HCT116 (cell line): ENCODE measurements at regions not wholly inside any gene's neighbourhood (a gene's known extent, or its start where the extent isn't known, plus 50 kb on each side); places are given as distances from the start of the nearest gene placed in this dataset.

Source experiments
- ATF3 ChIP-seq: IDR thresholded peaks from 2 replicates; pipeline ENCODE4 v1.6.1; 2012
- POLR2AphosphoS5 ChIP-seq: IDR thresholded peaks from 2 replicates; pipeline ENCODE4 v1.6.1; 2011; ENCODE audit warnings: mild to moderate bottlenecking, low read depth, low read length, moderate library complexity
- RAD21 ChIP-seq: IDR thresholded peaks from 2 replicates; pipeline ENCODE4 v1.6.1; 2012; ENCODE audit warnings: low read depth, mild to moderate bottlenecking
- TF ChIP-seq, protein P1 (sequence below), 3 experiments: fragments of 200-600 bp in 1 of 3; sonication (generic) in 1 of 3; IDR thresholded peaks in 2 of 3; conservative IDR thresholded peaks in 1 of 3; 2 replicates each; pipeline ENCODE4 v1.5.1; 2012 to 2017; ENCODE audit warnings: low read depth in 2 of 3, low read length in 2 of 3, antibody characterized with exemption in 1 of 3, borderline replicate concordance in 1 of 3, control low read depth in 1 of 3, mild to moderate bottlenecking in 1 of 3, mixed read lengths in 1 of 3, mixed run types in 1 of 3, moderate library complexity in 1 of 3; ENCODE audit not compliant: insufficient read depth in 1 of 3

DNA sequence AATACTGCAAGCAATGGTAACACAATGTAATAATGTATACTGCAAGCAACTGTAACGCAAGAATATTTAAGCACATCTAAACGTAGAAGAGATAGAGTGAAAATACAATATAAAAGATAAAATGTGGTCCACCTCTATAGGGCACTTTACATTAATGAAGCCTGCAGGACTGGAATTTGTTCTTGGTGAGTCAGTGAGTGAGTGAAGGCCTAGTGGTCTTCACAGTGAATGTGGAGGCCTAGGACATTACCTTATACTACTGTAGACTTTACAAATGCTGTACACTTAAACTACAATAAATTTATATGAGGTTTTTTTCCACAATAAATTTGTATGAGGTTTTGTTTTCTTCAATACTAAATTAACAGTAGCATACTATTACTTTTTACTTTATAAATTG lies 287.4 kb upstream of the SNX7 start:
- TF ChIP-seq ATF3 (no peak), RAD21 (no peak), POLR2AphosphoS5 (no peak)
- TF ChIP-seq, protein P1, sequence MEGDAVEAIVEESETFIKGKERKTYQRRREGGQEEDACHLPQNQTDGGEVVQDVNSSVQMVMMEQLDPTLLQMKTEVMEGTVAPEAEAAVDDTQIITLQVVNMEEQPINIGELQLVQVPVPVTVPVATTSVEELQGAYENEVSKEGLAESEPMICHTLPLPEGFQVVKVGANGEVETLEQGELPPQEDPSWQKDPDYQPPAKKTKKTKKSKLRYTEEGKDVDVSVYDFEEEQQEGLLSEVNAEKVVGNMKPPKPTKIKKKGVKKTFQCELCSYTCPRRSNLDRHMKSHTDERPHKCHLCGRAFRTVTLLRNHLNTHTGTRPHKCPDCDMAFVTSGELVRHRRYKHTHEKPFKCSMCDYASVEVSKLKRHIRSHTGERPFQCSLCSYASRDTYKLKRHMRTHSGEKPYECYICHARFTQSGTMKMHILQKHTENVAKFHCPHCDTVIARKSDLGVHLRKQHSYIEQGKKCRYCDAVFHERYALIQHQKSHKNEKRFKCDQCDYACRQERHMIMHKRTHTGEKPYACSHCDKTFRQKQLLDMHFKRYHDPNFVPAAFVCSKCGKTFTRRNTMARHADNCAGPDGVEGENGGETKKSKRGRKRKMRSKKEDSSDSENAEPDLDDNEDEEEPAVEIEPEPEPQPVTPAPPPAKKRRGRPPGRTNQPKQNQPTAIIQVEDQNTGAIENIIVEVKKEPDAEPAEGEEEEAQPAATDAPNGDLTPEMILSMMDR (IDR thresholded peaks at IDR 0.05 in 2 of 3, conservative IDR thresholded peaks at IDR 0.05 in 1 of 3; ENCODE audit: borderline replicate concordance in 1 of 3, insufficient read depth in 1 of 3, low read depth in 2 of 3, low read length in 2 of 3) = no peak
